ENCODE measurements at regions not wholly inside any gene's neighbourhood (a gene's known extent, or its start where the extent isn't known, plus 50 kb on each side); places are given as distances from the start of the nearest gene placed in this dataset.

GRCh38 chr9:121573717-121574485 lies 74.3 kb upstream of the GGTA1 start:
- TF ChIP-seq CTCF (IDR thresholded peaks at IDR 0.05 in 8 of 11, conservative IDR thresholded peaks at IDR 0.05 in 3 of 11) (no peak), POLR2A (IDR thresholded peaks at IDR 0.05) (no peak)
